ENCODE measurements at regions not wholly inside any gene's neighbourhood (a gene's known extent, or its start where the extent isn't known, plus 50 kb on each side); places are given as distances from the start of the nearest gene placed in this dataset.

DNA sequence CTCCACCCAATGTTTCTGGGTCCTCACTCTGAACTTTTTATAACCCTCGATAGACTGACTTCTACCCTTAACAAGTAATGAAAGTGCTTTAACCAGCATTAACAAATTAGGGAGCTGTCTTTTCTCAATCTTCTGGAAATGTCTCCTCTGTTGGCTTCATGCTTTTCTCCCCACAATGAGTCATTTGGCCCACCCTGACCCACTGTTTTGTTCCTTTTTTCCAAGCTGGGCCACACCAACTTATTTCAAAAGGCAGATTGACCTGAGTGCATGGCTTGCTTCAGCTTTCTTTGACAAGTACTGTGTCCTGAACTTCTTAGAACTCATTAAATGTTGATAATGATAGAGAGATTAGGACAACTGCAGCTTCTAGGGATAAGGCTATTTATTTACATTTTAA lies 199.6 kb upstream of the SEMA6D start:
- Histone ChIP-seq H3K27me3 (ENCODE audit: control insufficient read depth in 5 of 5, insufficient read depth in 4 of 5, low read length in 5 of 5) (no peaks in the 10 kb centered on the region), H3K9ac (ENCODE audit: low read length in 5 of 5) (no peak overlapping the region), H3K9me3 (ENCODE audit: control insufficient read depth in 5 of 5, low read length in 5 of 5) (no peaks in the 10 kb centered on the region), H3K27ac (ENCODE audit: low read depth, low read length) (no peak overlapping the region), H3K4me3 (ENCODE audit: low read depth in 1 of 5, low read length in 5 of 5) (no peak overlapping the region), H3K4me1 (ENCODE audit: control insufficient read depth in 5 of 5, insufficient read depth in 5 of 5, low read length in 5 of 5) (peaks cover 0 to 23% (median 0%) of the 10 kb centered on the region in 5 donors), H3K36me3 (ENCODE audit: control insufficient read depth in 5 of 5, insufficient read depth in 5 of 5, low read length in 5 of 5) (no peaks in the 10 kb centered on the region)

DNA sequence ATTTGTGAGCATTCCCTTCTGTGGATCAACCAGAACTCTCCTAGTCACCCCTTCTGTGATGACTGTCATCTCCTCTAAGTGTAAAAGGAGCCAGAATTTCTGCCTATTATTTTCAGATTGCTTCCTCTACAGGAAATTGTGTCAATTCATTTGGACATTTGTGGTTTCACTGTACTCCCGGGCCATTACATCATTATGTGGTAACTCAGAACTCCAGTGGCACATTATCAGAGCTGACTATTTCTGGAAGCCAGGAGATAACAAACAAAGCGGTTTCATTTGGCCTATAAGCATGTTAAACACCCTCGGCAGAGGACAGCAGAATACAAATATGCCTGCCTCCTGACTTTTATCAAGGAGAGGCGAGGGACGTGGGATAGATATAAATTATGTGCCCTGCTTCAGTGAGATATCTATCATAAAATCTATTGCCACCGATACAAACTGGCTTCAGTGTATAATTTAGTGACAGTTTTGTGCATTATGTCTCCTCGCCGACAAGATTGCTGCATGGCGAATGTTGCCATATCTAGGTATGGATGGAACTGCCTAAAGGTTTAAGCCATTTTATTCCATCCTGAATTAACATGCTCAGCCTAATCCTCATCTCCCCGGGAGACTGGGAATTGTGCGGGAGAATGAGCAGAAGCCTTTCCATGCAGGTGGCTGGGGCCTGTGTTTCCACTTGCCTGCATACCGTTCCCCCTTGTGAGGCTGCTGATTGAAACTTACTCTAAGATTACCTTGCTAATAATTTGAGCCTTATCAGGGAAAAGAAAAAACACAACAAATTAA lies 193.4 kb upstream of the SEMA6D start:
- no peak overlapping the region for H3K9ac ChIP-seq (ENCODE audit: low read length in 5 of 5)
- H3K4me1 ChIP-seq (ENCODE audit: control insufficient read depth in 5 of 5, insufficient read depth in 5 of 5, low read length in 5 of 5) = peaks cover 0 to 14% (median 3%) of the 10 kb centered on the region in 5 donors
- H3K27me3 ChIP-seq (ENCODE audit: control insufficient read depth in 5 of 5, insufficient read depth in 4 of 5, low read length in 5 of 5) = no peaks in the 10 kb centered on the region
- no peak overlapping the region for H3K4me3 ChIP-seq (ENCODE audit: low read depth in 1 of 5, low read length in 5 of 5)
- no peaks in the 10 kb centered on the region for H3K36me3 ChIP-seq (ENCODE audit: control insufficient read depth in 5 of 5, insufficient read depth in 5 of 5, low read length in 5 of 5)
- H3K27ac ChIP-seq (ENCODE audit: low read depth, low read length) = no peak overlapping the region
- no peaks in the 10 kb centered on the region for H3K9me3 ChIP-seq (ENCODE audit: control insufficient read depth in 5 of 5, low read length in 5 of 5)

DNA sequence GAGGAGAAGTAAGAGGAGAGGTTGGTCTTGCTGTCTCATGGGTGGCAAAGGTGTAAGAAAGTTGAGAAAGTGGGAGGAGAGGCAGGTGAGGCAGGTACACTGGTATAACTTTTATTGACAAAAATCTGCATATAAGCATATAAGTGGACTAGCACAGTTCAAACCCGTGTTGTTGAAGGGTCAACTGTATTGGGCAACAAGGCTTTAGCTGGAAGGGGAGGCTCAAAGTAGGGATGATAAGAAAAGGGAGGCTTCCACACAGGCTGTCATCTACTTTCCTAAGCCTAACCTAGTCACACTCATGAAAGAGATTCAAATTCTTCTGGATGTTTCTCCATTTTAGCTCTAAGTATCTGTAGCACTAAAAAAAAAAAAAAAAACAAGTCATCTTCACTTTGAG lies 188.1 kb upstream of the SEMA6D start:
- Histone ChIP-seq H3K9me3 (ENCODE audit: control insufficient read depth in 5 of 5, low read length in 5 of 5) (no peaks in the 10 kb centered on the region), H3K4me1 (ENCODE audit: control insufficient read depth in 5 of 5, insufficient read depth in 5 of 5, low read length in 5 of 5) (peaks cover 0 to under 1% (median 0%) of the 10 kb centered on the region in 5 donors), H3K27ac (ENCODE audit: low read depth, low read length) (no peak overlapping the region), H3K9ac (ENCODE audit: low read length in 5 of 5) (no peak overlapping the region), H3K4me3 (ENCODE audit: low read depth in 1 of 5, low read length in 5 of 5) (no peak overlapping the region), H3K27me3 (ENCODE audit: control insufficient read depth in 5 of 5, insufficient read depth in 4 of 5, low read length in 5 of 5) (no peaks in the 10 kb centered on the region), H3K36me3 (ENCODE audit: control insufficient read depth in 5 of 5, insufficient read depth in 5 of 5, low read length in 5 of 5) (no peaks in the 10 kb centered on the region)

DNA sequence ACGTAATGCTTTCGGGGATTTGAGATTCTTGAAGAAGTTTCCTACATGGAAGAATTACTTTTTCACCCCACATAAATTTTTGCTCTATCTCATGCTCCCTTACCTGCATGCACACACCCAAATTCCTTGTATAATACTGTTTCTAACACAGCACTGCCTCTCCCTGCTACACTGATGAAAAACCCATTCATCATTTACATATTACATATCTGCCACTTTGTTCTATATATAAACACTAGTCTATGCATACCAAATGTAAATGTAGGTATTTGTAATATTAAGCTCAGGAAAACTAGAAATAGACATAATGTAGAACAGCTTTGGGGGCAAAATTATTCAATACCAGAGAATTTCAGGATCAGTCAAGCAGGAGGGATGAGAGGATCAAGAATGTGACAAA lies 182.6 kb upstream of the SEMA6D start:
- H3K27me3 ChIP-seq (ENCODE audit: control insufficient read depth in 5 of 5, insufficient read depth in 4 of 5, low read length in 5 of 5) = no peaks in the 10 kb centered on the region
- H3K9ac ChIP-seq (ENCODE audit: low read length in 5 of 5) = no peak overlapping the region
- no peaks in the 10 kb centered on the region for H3K36me3 ChIP-seq (ENCODE audit: control insufficient read depth in 5 of 5, insufficient read depth in 5 of 5, low read length in 5 of 5)
- H3K4me1 ChIP-seq (ENCODE audit: control insufficient read depth in 5 of 5, insufficient read depth in 5 of 5, low read length in 5 of 5) = no peaks in the 10 kb centered on the region
- H3K4me3 ChIP-seq (ENCODE audit: low read depth in 1 of 5, low read length in 5 of 5) = no peak overlapping the region
- no peaks in the 10 kb centered on the region for H3K9me3 ChIP-seq (ENCODE audit: control insufficient read depth in 5 of 5, low read length in 5 of 5)
- no peak overlapping the region for H3K27ac ChIP-seq (ENCODE audit: low read depth, low read length)

DNA sequence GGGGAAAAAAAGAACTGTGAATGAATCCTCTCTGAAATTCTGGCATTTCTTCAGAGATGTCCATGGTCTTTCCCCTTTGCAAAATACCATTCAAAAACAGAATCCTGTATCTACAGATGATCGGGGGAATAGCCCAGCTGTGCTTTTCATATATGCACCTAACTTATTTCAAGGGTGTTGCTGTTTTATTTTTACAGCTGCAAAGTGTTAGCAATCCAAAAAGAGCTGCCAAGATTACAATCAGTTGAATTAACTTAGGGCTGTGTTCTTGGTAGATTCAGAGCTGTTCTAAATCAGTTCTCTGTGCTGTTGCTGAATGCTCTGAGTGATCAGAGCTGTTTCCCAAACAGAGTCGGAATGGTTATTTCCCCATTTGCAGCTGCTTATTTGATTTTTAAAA lies 175.7 kb upstream of the SEMA6D start:
- H3K4me3 ChIP-seq (ENCODE audit: low read depth in 1 of 5, low read length in 5 of 5) = no peak overlapping the region
- H3K27ac ChIP-seq (ENCODE audit: low read depth, low read length) = no peak overlapping the region
- H3K9me3 ChIP-seq (ENCODE audit: control insufficient read depth in 5 of 5, low read length in 5 of 5) = no peaks in the 10 kb centered on the region
- H3K36me3 ChIP-seq (ENCODE audit: control insufficient read depth in 5 of 5, insufficient read depth in 5 of 5, low read length in 5 of 5) = no peaks in the 10 kb centered on the region
- H3K27me3 ChIP-seq (ENCODE audit: control insufficient read depth in 5 of 5, insufficient read depth in 4 of 5, low read length in 5 of 5) = no peaks in the 10 kb centered on the region
- H3K4me1 ChIP-seq (ENCODE audit: control insufficient read depth in 5 of 5, insufficient read depth in 5 of 5, low read length in 5 of 5) = peaks cover 0 to 16% (median 8%) of the 10 kb centered on the region in 5 donors
- H3K9ac ChIP-seq (ENCODE audit: low read length in 5 of 5) = no peak overlapping the region

DNA sequence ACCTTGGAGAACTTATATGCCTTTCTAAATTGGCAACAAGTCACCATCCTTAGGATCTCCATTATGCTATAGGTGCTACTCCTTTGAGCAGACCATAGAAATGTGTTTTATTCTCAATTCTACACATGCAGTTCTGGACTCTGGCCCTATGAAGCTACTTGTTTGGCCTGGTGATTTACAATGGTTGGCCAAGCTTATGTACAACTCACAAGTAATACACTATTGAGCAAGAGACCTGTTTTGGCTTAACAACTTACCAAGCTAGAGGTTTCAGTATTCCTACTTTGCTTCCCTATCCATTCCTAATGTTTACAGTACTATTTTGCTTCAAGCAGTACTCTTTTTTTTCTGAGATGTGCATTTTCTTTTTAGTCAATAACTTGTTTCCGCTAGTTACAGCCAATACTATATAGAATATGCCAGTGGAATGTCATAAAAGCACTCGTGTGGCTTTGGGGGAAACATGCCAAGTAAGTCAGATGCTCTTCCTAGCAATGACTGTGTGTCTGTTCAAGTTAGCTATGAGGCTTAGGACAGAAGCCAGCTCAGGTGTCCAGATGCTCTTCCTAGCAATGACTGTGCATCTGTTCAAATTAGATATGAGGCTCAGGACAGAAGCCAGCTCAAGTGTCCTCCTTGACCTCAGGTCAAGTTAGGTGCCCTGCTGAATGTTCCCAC lies 174.9 kb upstream of the SEMA6D start:
- H3K4me3 ChIP-seq (ENCODE audit: low read depth in 1 of 5, low read length in 5 of 5) = peak overlapping the region in 1 of 5 donors; percentile 40
- peak overlapping the region in 1 of 5 donors; percentile 9 for H3K9ac ChIP-seq (ENCODE audit: low read length in 5 of 5)
- no peak overlapping the region for H3K27ac ChIP-seq (ENCODE audit: low read depth, low read length)
- H3K27me3 ChIP-seq (ENCODE audit: control insufficient read depth in 5 of 5, insufficient read depth in 4 of 5, low read length in 5 of 5) = no peaks in the 10 kb centered on the region
- H3K9me3 ChIP-seq (ENCODE audit: control insufficient read depth in 5 of 5, low read length in 5 of 5) = no peaks in the 10 kb centered on the region
- peaks cover 0 to 16% (median 8%) of the 10 kb centered on the region in 5 donors for H3K4me1 ChIP-seq (ENCODE audit: control insufficient read depth in 5 of 5, insufficient read depth in 5 of 5, low read length in 5 of 5)
- H3K36me3 ChIP-seq (ENCODE audit: control insufficient read depth in 5 of 5, insufficient read depth in 5 of 5, low read length in 5 of 5) = no peaks in the 10 kb centered on the region

DNA sequence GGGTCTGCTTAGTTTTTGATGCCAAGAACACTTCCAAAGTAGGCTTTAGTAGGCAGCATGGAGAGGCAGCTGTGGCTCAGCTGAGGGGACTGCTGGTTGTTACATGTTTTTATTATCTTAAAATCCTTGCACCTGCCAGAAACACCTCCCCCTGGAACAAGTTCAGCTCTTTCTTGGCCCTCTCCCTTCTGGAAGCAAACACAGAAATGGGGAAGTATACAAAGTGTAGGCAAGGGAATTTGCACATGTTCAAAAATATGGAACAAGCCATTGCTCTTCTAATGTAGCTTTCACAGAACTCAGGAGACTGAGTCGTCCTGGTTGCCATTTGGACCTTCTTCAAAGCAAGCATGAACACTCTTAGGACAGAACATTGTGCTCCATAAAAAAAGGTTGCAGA lies 169.1 kb upstream of the SEMA6D start:
- Histone ChIP-seq H3K27me3 (ENCODE audit: control insufficient read depth in 5 of 5, insufficient read depth in 4 of 5, low read length in 5 of 5) (no peaks in the 10 kb centered on the region), H3K36me3 (ENCODE audit: control insufficient read depth in 5 of 5, insufficient read depth in 5 of 5, low read length in 5 of 5) (no peaks in the 10 kb centered on the region), H3K9me3 (ENCODE audit: control insufficient read depth in 5 of 5, low read length in 5 of 5) (no peaks in the 10 kb centered on the region), H3K4me1 (ENCODE audit: control insufficient read depth in 5 of 5, insufficient read depth in 5 of 5, low read length in 5 of 5) (peaks cover 0 to 2% (median 0%) of the 10 kb centered on the region in 5 donors), H3K27ac (ENCODE audit: low read depth, low read length) (no peak overlapping the region), H3K9ac (ENCODE audit: low read length in 5 of 5) (no peak overlapping the region), H3K4me3 (ENCODE audit: low read depth in 1 of 5, low read length in 5 of 5) (no peak overlapping the region)

DNA sequence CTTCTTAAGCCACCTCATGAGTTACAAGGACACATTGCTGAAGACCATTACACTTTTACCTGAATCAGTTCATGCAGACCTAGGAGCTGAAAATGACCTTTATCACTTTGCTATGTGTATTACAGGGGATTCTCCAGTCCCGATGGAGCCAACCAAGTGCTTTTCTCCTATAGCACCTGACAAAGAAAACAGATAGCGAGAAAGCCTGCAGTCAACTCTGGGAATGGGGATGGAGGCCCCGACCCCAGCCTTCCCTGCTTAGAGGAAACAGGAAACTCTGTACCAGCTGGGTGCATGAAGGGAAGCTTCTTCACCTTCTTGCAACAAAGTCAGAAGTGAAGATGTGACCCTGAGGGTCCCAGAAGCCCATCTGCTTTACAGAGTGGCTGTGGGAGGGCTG lies 168.3 kb upstream of the SEMA6D start:
- no peak overlapping the region for H3K4me3 ChIP-seq (ENCODE audit: low read depth in 1 of 5, low read length in 5 of 5)
- H3K27me3 ChIP-seq (ENCODE audit: control insufficient read depth in 5 of 5, insufficient read depth in 4 of 5, low read length in 5 of 5) = no peaks in the 10 kb centered on the region
- H3K36me3 ChIP-seq (ENCODE audit: control insufficient read depth in 5 of 5, insufficient read depth in 5 of 5, low read length in 5 of 5) = no peaks in the 10 kb centered on the region
- H3K27ac ChIP-seq (ENCODE audit: low read depth, low read length) = no peak overlapping the region
- peaks cover 0 to 5% (median 0%) of the 10 kb centered on the region in 5 donors for H3K4me1 ChIP-seq (ENCODE audit: control insufficient read depth in 5 of 5, insufficient read depth in 5 of 5, low read length in 5 of 5)
- H3K9ac ChIP-seq (ENCODE audit: low read length in 5 of 5) = no peak overlapping the region
- no peaks in the 10 kb centered on the region for H3K9me3 ChIP-seq (ENCODE audit: control insufficient read depth in 5 of 5, low read length in 5 of 5)

DNA sequence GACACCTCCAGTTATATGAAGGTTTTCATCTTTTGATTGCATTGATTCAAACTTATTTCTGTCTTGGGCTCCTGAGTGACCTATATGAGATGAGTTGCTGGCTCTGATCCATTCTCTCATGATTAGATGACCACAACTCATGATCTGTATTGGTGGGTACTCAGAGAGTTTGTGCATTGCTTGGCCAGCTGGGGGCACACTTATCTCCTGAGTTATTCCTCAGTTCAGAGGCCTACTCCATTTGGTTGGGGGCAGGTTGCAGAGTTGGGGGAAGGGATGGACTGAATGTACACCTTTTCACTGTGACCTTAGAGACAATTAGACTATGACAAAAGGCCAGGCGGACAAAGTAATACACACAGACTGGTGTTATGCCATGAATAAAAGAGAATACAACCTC lies 166.2 kb upstream of the SEMA6D start:
- Histone ChIP-seq H3K36me3 (ENCODE audit: control insufficient read depth in 5 of 5, insufficient read depth in 5 of 5, low read length in 5 of 5) (no peaks in the 10 kb centered on the region), H3K27ac (ENCODE audit: low read depth, low read length) (no peak overlapping the region), H3K4me3 (ENCODE audit: low read depth in 1 of 5, low read length in 5 of 5) (no peak overlapping the region), H3K9ac (ENCODE audit: low read length in 5 of 5) (no peak overlapping the region), H3K4me1 (ENCODE audit: control insufficient read depth in 5 of 5, insufficient read depth in 5 of 5, low read length in 5 of 5) (peaks cover 0 to 5% (median 0%) of the 10 kb centered on the region in 5 donors), H3K27me3 (ENCODE audit: control insufficient read depth in 5 of 5, insufficient read depth in 4 of 5, low read length in 5 of 5) (no peaks in the 10 kb centered on the region), H3K9me3 (ENCODE audit: control insufficient read depth in 5 of 5, low read length in 5 of 5) (no peaks in the 10 kb centered on the region)

DNA sequence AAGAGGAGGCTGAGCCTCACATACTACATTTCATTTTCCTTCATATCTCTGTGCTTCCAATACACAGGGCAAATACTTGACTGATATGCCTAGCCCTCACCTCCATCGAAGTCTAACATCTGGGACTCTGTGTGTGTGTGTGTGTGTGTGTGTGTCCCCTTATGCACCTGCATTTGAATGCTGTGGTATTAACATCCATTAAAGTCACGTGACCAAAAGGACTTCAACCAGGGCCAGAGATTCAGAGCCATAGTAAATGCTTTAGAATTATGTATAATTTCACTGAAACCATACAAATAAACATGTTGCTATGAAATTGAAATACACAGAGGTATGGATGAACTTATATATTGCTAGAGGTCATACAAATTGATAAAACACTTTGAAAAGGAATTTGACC lies 165.8 kb upstream of the SEMA6D start:
- Histone ChIP-seq H3K36me3 (ENCODE audit: control insufficient read depth in 5 of 5, insufficient read depth in 5 of 5, low read length in 5 of 5) (no peaks in the 10 kb centered on the region), H3K9me3 (ENCODE audit: control insufficient read depth in 5 of 5, low read length in 5 of 5) (no peaks in the 10 kb centered on the region), H3K27me3 (ENCODE audit: control insufficient read depth in 5 of 5, insufficient read depth in 4 of 5, low read length in 5 of 5) (no peaks in the 10 kb centered on the region), H3K4me3 (ENCODE audit: low read depth in 1 of 5, low read length in 5 of 5) (no peak overlapping the region), H3K27ac (ENCODE audit: low read depth, low read length) (no peak overlapping the region), H3K4me1 (ENCODE audit: control insufficient read depth in 5 of 5, insufficient read depth in 5 of 5, low read length in 5 of 5) (peaks cover 0 to 5% (median 0%) of the 10 kb centered on the region in 5 donors), H3K9ac (ENCODE audit: low read length in 5 of 5) (no peak overlapping the region)

Data from subcutaneous abdominal adipose tissue (tissue), 5 donors.